Activated naive CD8-positive, alpha-beta T cell treated with anti-CD3 and anti-CD28 coated beads, Interleukin-2, amount 50 U/mL, for 24 hours (primary cell): ENCODE measurements at regions not wholly inside any gene's neighbourhood (a gene's known extent, or its start where the extent isn't known, plus 50 kb on each side); places are given as distances from the start of the nearest gene placed in this dataset.

Experiments
- ATAC-seq: fragments of 150-1000 bp; cut with Tn5 transposase; one replicate; pipeline ENCODE4 v1.10.0; 2021
- DNase-seq: peaks from one replicate; pipeline ENCODE4 v3.0.0; 2021
- H3K27ac Mint-ChIP-seq: one replicate; pipeline ENCODE4 v1.8.0; 2021; ENCODE audit warnings: mild to moderate bottlenecking, mixed read lengths
- H3K27me3 Mint-ChIP-seq: one replicate; pipeline ENCODE4 v1.8.0; 2021; ENCODE audit warnings: mixed read lengths
- H3K36me3 Mint-ChIP-seq: one replicate; pipeline ENCODE4 v1.8.0; 2021; ENCODE audit warnings: low read depth, mixed read lengths
- H3K4me1 Mint-ChIP-seq: one replicate; pipeline ENCODE4 v1.8.0; 2021; ENCODE audit warnings: mixed read lengths
- H3K4me3 Mint-ChIP-seq: one replicate; pipeline ENCODE4 v1.8.0; 2021; ENCODE audit warnings: mild to moderate bottlenecking, moderate library complexity, mixed read lengths
- H3K9me3 Mint-ChIP-seq: one replicate; pipeline ENCODE4 v1.8.0; 2021; ENCODE audit warnings: mixed read lengths

DNA sequence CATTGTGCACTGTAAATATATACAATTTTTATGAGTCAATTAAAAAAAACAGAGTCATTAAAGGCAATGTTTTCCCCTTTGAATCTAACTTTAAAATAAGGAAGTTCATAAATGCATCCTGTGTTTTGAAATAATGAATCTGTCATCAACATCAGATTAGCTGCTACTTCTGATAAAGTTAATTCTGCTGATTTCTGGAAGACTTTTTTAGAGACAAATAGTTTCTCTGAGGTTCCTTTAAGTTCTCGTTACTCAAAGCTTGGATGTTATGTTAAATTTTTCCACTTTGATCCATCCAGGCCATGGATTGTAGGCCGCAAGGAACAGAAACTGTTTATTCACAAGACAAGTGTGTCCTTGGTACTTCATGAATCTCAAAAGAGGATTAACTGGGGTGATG lies 115.5 kb downstream of the CARTPT start:
- Mint-ChIP-seq H3K27ac (no peak overlapping the region), H3K9me3 (no peaks in the 10 kb centered on the region)

DNA sequence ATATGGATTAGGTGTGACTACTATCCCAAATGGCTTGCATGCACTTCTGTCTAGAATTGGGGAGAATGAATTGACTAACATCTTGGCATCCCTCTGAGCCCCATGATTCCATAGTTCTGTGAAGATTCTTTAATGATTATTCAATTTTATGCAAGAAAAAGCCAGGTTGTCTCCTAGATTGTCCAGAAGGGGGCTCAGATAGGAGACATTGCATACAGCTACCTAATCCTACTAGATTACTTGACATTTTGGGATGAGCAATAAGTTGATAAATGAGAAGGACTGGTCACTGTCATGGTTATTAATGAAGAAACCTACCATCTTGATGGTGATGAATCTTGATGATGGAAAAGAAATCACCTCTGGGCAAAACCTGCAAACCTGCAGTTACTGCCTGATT lies 117.0 kb downstream of the CARTPT start:
- Mint-ChIP-seq H3K27ac (no peak overlapping the region), H3K9me3 (no peaks in the 10 kb centered on the region), H3K27me3 (no peaks in the 10 kb centered on the region), H3K4me3 (no peak overlapping the region), H3K4me1 (no peaks in the 10 kb centered on the region), H3K36me3 (no peaks in the 10 kb centered on the region)
- no peak for ATAC-seq
- no peak for DNase-seq

More for the DNA sequence above, 115.5 kb downstream of the CARTPT start:
- H3K36me3 Mint-ChIP-seq: no peaks in the 10 kb centered on the region
- ATAC-seq (no peak), DNase-seq (no peak)
- no peaks in the 10 kb centered on the region for H3K27me3 Mint-ChIP-seq
- H3K4me1 Mint-ChIP-seq: no peaks in the 10 kb centered on the region
- no peak overlapping the region for H3K4me3 Mint-ChIP-seq

- H3K9me3 Mint-ChIP-seq: no peaks in the 10 kb centered on the region
- no peak for DNase-seq
- no peaks in the 10 kb centered on the region for H3K4me1 Mint-ChIP-seq
- H3K4me3 Mint-ChIP-seq: no peak overlapping the region
- no peaks in the 10 kb centered on the region for H3K36me3 Mint-ChIP-seq
- ATAC-seq: no peak
- H3K27ac Mint-ChIP-seq: no peak overlapping the region
- no peaks in the 10 kb centered on the region for H3K27me3 Mint-ChIP-seq
Measured at GRCh38 chr5:71836559-71837112, 117.6 kb downstream of the CARTPT start.

GRCh38 chr5:71838286-71838685 lies 119.2 kb downstream of the CARTPT start:
- Mint-ChIP-seq H3K27me3 (no peaks in the 10 kb centered on the region), H3K4me3 (no peak overlapping the region), H3K27ac (no peak overlapping the region), H3K36me3 (no peaks in the 10 kb centered on the region), H3K4me1 (no peaks in the 10 kb centered on the region), H3K9me3 (no peaks in the 10 kb centered on the region)
- ATAC-seq (no peak), DNase-seq (no peak)

- DNase-seq (no peak), ATAC-seq (no peak)
- no peak overlapping the region for H3K27ac Mint-ChIP-seq
- no peak overlapping the region for H3K4me3 Mint-ChIP-seq
- no peaks in the 10 kb centered on the region for H3K9me3 Mint-ChIP-seq
- no peaks in the 10 kb centered on the region for H3K4me1 Mint-ChIP-seq
- no peaks in the 10 kb centered on the region for H3K36me3 Mint-ChIP-seq
- no peaks in the 10 kb centered on the region for H3K27me3 Mint-ChIP-seq
Measured at GRCh38 chr5:71839096-71839884, 120.2 kb downstream of the CARTPT start.

DNA sequence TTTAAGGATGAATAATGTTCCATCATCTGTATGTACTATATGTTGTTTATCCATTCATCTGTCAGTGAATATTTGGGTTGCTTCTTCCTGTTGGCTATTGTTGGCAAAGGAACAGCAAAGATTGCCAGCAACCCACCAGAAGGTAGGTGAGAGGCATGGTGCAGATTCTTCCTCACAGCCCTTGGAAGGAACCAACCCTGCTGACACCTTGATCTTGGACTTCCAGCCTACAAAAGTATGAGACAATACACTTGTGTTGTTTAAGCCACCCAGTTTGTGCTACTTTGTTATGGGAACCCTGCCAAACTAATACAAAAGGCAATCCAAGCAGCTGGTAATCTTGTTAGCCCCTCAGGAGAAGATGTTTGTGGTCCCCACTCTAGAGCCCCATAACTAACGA lies 122.0 kb downstream of the CARTPT start:
- H3K27me3 Mint-ChIP-seq: peaks cover 2% of the 10 kb centered on the region
- ATAC-seq: no peak
- no peak for DNase-seq
- H3K4me3 Mint-ChIP-seq: no peak overlapping the region
- no peaks in the 10 kb centered on the region for H3K4me1 Mint-ChIP-seq
- no peak overlapping the region for H3K27ac Mint-ChIP-seq
- no peaks in the 10 kb centered on the region for H3K36me3 Mint-ChIP-seq
- H3K9me3 Mint-ChIP-seq: no peaks in the 10 kb centered on the region

DNA sequence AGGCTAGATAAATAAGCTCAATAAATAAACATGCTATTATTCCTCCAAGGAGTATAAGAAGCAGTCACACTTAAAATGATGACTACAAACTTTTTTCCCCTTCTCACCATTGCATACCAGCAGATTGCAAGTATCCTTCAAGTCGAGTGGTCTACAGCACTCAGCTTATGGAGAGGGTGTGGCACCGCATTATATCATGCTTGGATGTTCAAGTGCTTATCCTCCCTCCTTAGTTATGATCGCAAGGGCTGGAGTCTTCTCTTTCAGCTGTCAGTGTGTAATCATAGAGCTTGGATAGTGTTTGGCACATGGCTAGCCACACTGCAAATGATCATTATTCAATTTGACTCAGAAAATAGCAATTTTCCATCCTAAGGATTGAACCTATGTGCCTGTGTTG lies 124.0 kb downstream of the CARTPT start:
- DNase-seq (no peak), ATAC-seq (no peak)
- Mint-ChIP-seq H3K27me3 (peaks cover 10% of the 10 kb centered on the region), H3K4me3 (no peak overlapping the region), H3K36me3 (no peaks in the 10 kb centered on the region), H3K27ac (no peak overlapping the region), H3K4me1 (no peaks in the 10 kb centered on the region), H3K9me3 (no peaks in the 10 kb centered on the region)

- ATAC-seq: no peak
- peaks cover 10% of the 10 kb centered on the region for H3K27me3 Mint-ChIP-seq
Measured at GRCh38 chr5:71844862-71845261, 125.8 kb downstream of the CARTPT start.

DNA sequence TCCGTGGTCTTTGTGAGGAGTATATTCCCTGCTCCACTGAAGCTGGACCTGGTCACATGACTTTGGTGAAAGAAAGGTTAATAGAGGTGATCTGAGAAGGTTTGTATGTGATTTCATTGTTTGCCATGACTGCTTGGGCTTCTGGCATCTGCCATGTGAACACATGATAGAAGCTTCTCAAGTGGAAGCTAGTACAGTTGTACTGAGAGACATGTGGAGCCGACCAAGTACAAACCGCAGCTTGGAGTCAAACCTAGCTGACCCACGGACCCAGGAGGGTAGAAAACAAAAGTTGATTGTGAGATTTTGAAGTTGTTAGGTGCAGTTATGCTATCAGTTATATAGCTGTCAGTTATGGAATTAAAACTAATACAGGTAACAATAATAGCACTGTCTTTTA lies 140.4 kb downstream of the CARTPT start:
- DNase-seq: no peak
- Mint-ChIP-seq H3K27ac (no peak overlapping the region), H3K9me3 (peaks cover 20% of the 10 kb centered on the region), H3K27me3 (no peaks in the 10 kb centered on the region), H3K36me3 (no peaks in the 10 kb centered on the region), H3K4me3 (no peak overlapping the region), H3K4me1 (no peaks in the 10 kb centered on the region)
- no peak for ATAC-seq

More at GRCh38 chr5:71844862-71845261, 125.8 kb downstream of the CARTPT start:
- no peak for DNase-seq
- no peaks in the 10 kb centered on the region for H3K36me3 Mint-ChIP-seq
- H3K4me1 Mint-ChIP-seq: no peaks in the 10 kb centered on the region
- H3K27ac Mint-ChIP-seq: no peak overlapping the region
- H3K9me3 Mint-ChIP-seq: peaks cover 7% of the 10 kb centered on the region
- no peak overlapping the region for H3K4me3 Mint-ChIP-seq

DNA sequence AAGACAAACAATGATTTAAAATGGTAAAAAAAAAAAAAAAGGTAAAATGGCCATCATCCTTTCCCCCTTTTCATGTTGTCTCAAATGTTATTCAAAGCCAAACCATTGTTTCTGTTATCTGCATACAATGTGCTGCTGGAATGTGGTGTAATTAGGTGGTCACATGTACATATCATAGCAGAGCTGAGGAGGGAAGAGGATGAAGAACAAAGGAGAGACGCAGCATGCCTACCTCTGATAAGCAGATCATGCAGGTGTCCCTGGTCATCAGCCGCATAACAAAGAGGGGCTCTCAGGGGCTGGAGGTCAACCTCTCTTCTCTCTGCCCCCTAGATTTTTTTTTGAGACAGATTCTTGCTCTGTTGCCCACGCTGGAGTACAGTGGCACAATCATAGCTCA lies 141.0 kb downstream of the CARTPT start:
- Mint-ChIP-seq H3K27me3 (no peaks in the 10 kb centered on the region), H3K36me3 (no peaks in the 10 kb centered on the region), H3K9me3 (peaks cover 18% of the 10 kb centered on the region), H3K4me3 (no peak overlapping the region), H3K27ac (no peak overlapping the region), H3K4me1 (no peaks in the 10 kb centered on the region)
- ATAC-seq (no peak), DNase-seq (no peak)

DNA sequence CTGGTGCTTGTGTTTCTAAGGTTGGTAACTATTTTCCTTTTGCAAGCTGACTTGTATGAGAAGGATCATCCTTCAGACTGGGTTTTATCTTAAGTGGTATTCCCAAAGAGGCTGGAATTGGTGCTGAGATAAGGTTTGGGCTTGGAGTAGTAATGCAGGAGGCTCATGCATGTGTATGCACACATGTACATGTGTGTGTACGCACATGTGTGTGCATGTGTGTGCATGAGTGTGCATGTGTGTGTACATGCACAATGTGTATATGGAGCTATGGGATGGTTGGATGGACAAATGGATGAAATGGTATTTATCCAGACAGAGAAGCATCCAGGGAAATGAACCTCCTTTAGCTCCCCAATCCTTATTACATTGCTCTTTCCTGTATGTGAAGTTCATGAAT lies 142.6 kb downstream of the CARTPT start:
- no peaks in the 10 kb centered on the region for H3K27me3 Mint-ChIP-seq
- ATAC-seq: no peak
- DNase-seq: no peak
- H3K36me3 Mint-ChIP-seq: no peaks in the 10 kb centered on the region
- no peak overlapping the region for H3K4me3 Mint-ChIP-seq
- H3K9me3 Mint-ChIP-seq: peaks cover 8% of the 10 kb centered on the region
- no peak overlapping the region for H3K27ac Mint-ChIP-seq
- no peaks in the 10 kb centered on the region for H3K4me1 Mint-ChIP-seq

- Mint-ChIP-seq H3K36me3 (no peaks in the 10 kb centered on the region), H3K27ac (no peak overlapping the region), H3K27me3 (no peaks in the 10 kb centered on the region), H3K4me3 (no peak overlapping the region), H3K4me1 (no peaks in the 10 kb centered on the region), H3K9me3 (peaks cover 5% of the 10 kb centered on the region)
- no peak for DNase-seq
- ATAC-seq: no peak
Measured at GRCh38 chr5:71862087-71862486, 143.0 kb downstream of the CARTPT start.

DNA sequence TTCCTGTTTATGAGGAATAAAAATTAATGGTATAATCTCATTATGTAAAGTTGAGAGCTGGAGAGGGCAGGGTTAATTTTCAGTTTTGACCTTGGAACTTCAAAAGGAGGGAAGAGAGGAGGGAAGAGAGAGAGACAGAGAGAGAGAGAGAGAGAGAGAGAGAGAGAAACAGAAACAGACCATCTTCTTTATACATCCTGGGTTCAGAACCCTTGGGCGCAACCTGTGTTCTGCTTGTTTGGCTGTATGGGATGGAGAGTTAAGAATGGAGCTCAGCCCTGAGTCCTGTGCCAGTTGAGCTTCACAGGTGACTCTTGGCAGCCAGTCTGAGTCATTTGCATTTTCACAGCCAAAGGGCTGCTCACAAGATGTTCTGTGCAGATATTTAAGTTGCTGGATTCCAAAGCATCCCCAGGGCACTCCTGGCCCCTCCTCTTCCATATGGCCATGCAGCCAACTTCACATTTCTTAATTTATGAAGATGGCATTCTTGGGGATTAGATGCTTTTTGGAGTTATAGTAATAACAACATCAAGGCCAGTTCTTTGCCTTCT lies 143.5 kb downstream of the CARTPT start:
- Mint-ChIP-seq H3K9me3 (peaks cover 5% of the 10 kb centered on the region), H3K4me3 (no peak overlapping the region), H3K27me3 (no peaks in the 10 kb centered on the region), H3K4me1 (no peaks in the 10 kb centered on the region), H3K27ac (no peak overlapping the region), H3K36me3 (no peaks in the 10 kb centered on the region)
- DNase-seq (no peak), ATAC-seq (peak; percentile 28)

GRCh38 chr5:71864730-71865601 lies 145.9 kb downstream of the CARTPT start:
- no peak overlapping the region for H3K4me3 Mint-ChIP-seq
- peaks cover 2% of the 10 kb centered on the region for H3K9me3 Mint-ChIP-seq
- peaks cover 2% of the 10 kb centered on the region for H3K27me3 Mint-ChIP-seq
- H3K36me3 Mint-ChIP-seq: no peaks in the 10 kb centered on the region
- no peak for ATAC-seq
- no peaks in the 10 kb centered on the region for H3K4me1 Mint-ChIP-seq
- H3K27ac Mint-ChIP-seq: no peak overlapping the region
- no peak for DNase-seq
